Caco-2 (cell line): ENCODE measurements at regions not wholly inside any gene's neighbourhood (a gene's known extent, or its start where the extent isn't known, plus 50 kb on each side); places are given as distances from the start of the nearest gene placed in this dataset.

Source experiments
- BruUV-seq: library from RNA; stranded (reverse); fragments of 400-500 nt; replicated peaks from 2 replicates; lab custom pipeline; 2021; lab: Mats Ljungman, UMichigan
- CTCF ChIA-PET: fragments of 300-600 bp; sonication (Branson Sonifier 250); formaldehyde crosslinking; loops from one replicate; lab custom pipeline; 2022; ENCODE audit warnings: antibody characterized with exemption; lab: Charles Lee
- POLR2A ChIA-PET: fragments of 300-600 bp; sonication (Branson Sonifier 250); formaldehyde crosslinking; loops from one replicate; lab custom pipeline; 2022; ENCODE audit warnings: antibody characterized with exemption; lab: Charles Lee
- DNase-seq, 2 experiments: peaks; one replicate each; pipeline versions ENCODE4 v3.0.0 to v3.0.0-alpha.2; 2020 to 2022
- H3K27me3 ChIP-seq: replicated peaks from 2 replicates; pipeline ENCODE4 v1.6.0; 2011; ENCODE audit warnings: low read length; ENCODE audit not compliant: control insufficient read depth, insufficient read depth
- H3K36me3 ChIP-seq: 2 replicates; pipeline ENCODE4 v1.5.1; 2011; ENCODE audit warnings: low read length; ENCODE audit not compliant: control insufficient read depth, insufficient read depth
- H3K4me1 ChIP-seq: fragments of 250-450 bp; sonication (Bioruptor Pico); 2 replicates; pipeline ENCODE4 v1.5.1; 2020; ENCODE audit warnings: mild to moderate bottlenecking
- H3K4me3 ChIP-seq: 2 replicates; pipeline ENCODE4 v1.5.1; 2011; ENCODE audit warnings: low read depth, mild to moderate bottlenecking, control low read depth, low read length
- H3K9me3 ChIP-seq: fragments of 250-450 bp; sonication (Bioruptor Pico); 2 replicates; pipeline ENCODE4 v1.5.1; 2020; ENCODE audit warnings: mild to moderate bottlenecking, moderate library complexity
- H3K27ac Mint-ChIP-seq: one replicate; pipeline ENCODE4 v1.8.0; 2022; ENCODE audit warnings: mixed read lengths; ENCODE audit not compliant: unreplicated experiment
- H3K27me3 Mint-ChIP-seq: one replicate; pipeline ENCODE4 v1.8.0; 2022; ENCODE audit warnings: mixed read lengths; ENCODE audit not compliant: insufficient read depth, unreplicated experiment
- H3K36me3 Mint-ChIP-seq: one replicate; pipeline ENCODE4 v1.8.0; 2022; ENCODE audit warnings: mild to moderate bottlenecking, mixed read lengths; ENCODE audit not compliant: insufficient read depth, unreplicated experiment
- H3K4me1 Mint-ChIP-seq: one replicate; pipeline ENCODE4 v1.8.0; 2022; ENCODE audit warnings: low read depth, mixed read lengths; ENCODE audit not compliant: unreplicated experiment
- H3K4me3 Mint-ChIP-seq: one replicate; pipeline ENCODE4 v1.8.0; 2022; ENCODE audit warnings: mild to moderate bottlenecking, moderate library complexity, mixed read lengths; ENCODE audit not compliant: unreplicated experiment
- H3K9me3 Mint-ChIP-seq: one replicate; pipeline ENCODE4 v1.8.0; 2022; ENCODE audit warnings: mixed read lengths; ENCODE audit not compliant: unreplicated experiment
- intact Hi-C: fragments of 100-400 bp; cut with micrococcal nuclease; formaldehyde crosslinking; loops from one replicate; pipeline ENCODE4 v1.10.0; 2022; ENCODE audit not compliant: unreplicated experiment
- TF ChIP-seq, protein P1 (sequence below), 2 experiments: fragments of 200-600 bp in 1 of 2; IDR thresholded peaks; 1 replicate in 1 of 2; 2 replicates in 1 of 2; pipeline versions ENCODE4 v1.5.1 to v1.8.0; 2011 to 2022; ENCODE audit warnings: antibody characterized with exemption in 1 of 2, control low read depth in 1 of 2, inconsistent platforms in 1 of 2, low read depth in 1 of 2, low read length in 1 of 2, mild to moderate bottlenecking in 1 of 2, moderate library complexity in 1 of 2; ENCODE audit not compliant: insufficient read depth in 1 of 2, severe bottlenecking in 1 of 2, unreplicated experiment in 1 of 2

- H3K27ac Mint-ChIP-seq: no peak overlapping the region
Observed at GRCh38 chr7:101746314-101746713, 71.1 kb upstream of the CUX1 start.

DNA sequence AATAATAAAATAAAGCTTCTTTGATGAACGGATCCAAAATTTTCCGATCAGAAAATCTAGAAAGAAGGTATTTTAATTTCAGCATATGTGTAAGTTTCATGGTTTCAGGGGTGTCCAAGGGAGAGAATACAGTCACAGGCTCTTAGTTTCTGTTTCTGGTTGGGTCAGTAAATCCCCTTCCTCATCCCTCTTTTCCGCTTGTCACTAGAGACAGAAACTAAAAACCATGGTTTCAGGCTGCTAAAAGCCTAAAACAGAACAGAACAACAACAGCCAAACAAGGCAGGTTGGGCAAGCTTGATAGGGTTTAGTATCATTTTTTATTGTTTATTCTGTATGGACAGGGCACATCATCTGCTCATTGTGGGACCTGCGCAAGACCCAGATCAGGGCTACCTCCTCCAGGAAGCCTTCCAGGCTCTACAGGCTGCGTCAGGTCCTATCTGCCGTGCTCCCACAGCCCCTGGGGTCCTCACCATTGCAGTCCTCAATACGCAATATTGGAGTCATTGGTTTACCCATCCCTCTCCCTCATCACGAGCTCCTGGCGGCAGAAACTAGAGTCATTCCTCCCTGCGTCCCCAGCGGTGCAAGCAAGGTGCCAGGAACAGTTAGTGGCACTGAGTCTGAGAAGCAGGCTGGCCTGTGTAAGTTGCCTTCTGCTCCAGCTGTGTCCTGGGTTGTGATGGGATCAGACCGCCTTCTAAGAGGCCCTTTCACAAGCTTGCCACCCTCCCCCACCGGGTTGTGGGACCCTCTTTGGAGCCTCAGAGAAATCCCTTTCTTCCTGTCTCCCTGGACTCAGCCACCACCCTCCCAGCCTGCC, 70.2 kb upstream of the CUX1 start:
- Histone ChIP-seq H3K4me1 (peaks cover 4% of the 10 kb centered on the region; the same call in 1 of the 2 replicates), H3K27me3 (no peaks in the 10 kb centered on the region), H3K9me3 (no peaks in the 10 kb centered on the region; the same call in 1 of the 2 replicates), H3K36me3 (no peaks in the 10 kb centered on the region), H3K4me3 (no peak overlapping the region)
- Mint-ChIP-seq H3K27ac (no peak overlapping the region), H3K36me3 (no peaks in the 10 kb centered on the region), H3K9me3 (no peaks in the 10 kb centered on the region), H3K27me3 (no peaks in the 10 kb centered on the region), H3K4me1 (no peaks in the 10 kb centered on the region), H3K4me3 (no peak overlapping the region)
- no peak for DNase-seq
- TF ChIP-seq, protein P1, sequence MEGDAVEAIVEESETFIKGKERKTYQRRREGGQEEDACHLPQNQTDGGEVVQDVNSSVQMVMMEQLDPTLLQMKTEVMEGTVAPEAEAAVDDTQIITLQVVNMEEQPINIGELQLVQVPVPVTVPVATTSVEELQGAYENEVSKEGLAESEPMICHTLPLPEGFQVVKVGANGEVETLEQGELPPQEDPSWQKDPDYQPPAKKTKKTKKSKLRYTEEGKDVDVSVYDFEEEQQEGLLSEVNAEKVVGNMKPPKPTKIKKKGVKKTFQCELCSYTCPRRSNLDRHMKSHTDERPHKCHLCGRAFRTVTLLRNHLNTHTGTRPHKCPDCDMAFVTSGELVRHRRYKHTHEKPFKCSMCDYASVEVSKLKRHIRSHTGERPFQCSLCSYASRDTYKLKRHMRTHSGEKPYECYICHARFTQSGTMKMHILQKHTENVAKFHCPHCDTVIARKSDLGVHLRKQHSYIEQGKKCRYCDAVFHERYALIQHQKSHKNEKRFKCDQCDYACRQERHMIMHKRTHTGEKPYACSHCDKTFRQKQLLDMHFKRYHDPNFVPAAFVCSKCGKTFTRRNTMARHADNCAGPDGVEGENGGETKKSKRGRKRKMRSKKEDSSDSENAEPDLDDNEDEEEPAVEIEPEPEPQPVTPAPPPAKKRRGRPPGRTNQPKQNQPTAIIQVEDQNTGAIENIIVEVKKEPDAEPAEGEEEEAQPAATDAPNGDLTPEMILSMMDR (IDR thresholded peaks at IDR 0.05; ENCODE audit: insufficient read depth in 1 of 2, low read depth in 1 of 2, low read length in 1 of 2, severe bottlenecking in 1 of 2, unreplicated experiment in 1 of 2): no peak
- CTCF ChIA-PET: interaction anchor here (0.6 kb wide), 1 partner anchor 686 kb away, joined by 5 read pairs; no protein-coding TSS in a partner anchor
- intact Hi-C loops: no loop called here
- no TSS peak for BruUV-seq
- POLR2A ChIA-PET: no interaction called here

More at GRCh38 chr7:101746314-101746713, 71.1 kb upstream of the CUX1 start:
- Mint-ChIP-seq H3K27me3 (no peaks in the 10 kb centered on the region), H3K36me3 (no peaks in the 10 kb centered on the region), H3K9me3 (no peaks in the 10 kb centered on the region), H3K4me3 (no peak overlapping the region), H3K4me1 (no peaks in the 10 kb centered on the region)
- TF ChIP-seq, protein P1 (IDR thresholded peaks at IDR 0.05; ENCODE audit: insufficient read depth in 1 of 2, low read depth in 1 of 2, low read length in 1 of 2, severe bottlenecking in 1 of 2, unreplicated experiment in 1 of 2): no peak
- H3K36me3 ChIP-seq: no peaks in the 10 kb centered on the region
- intact Hi-C loops: no loop called here
- H3K9me3 ChIP-seq: no peaks in the 10 kb centered on the region
- no peaks in the 10 kb centered on the region for H3K27me3 ChIP-seq
- BruUV-seq: no TSS peak
- peaks cover 4% of the 10 kb centered on the region; the same call in 1 of the 2 replicates for H3K4me1 ChIP-seq
- no peak for DNase-seq
- no peak overlapping the region for H3K4me3 ChIP-seq
- CTCF ChIA-PET: no interaction called here
- POLR2A ChIA-PET: no interaction called here

- ChIA-PET CTCF (no interaction called here), POLR2A (no interaction called here)
- no peaks in the 10 kb centered on the region for H3K9me3 Mint-ChIP-seq
- no peak for DNase-seq
- H3K27me3 ChIP-seq: no peaks in the 10 kb centered on the region
- H3K27me3 Mint-ChIP-seq: no peaks in the 10 kb centered on the region
- no peaks in the 10 kb centered on the region for H3K36me3 ChIP-seq
- intact Hi-C loops: no loop called here
- no TSS peak for BruUV-seq
- no peaks in the 10 kb centered on the region for H3K36me3 Mint-ChIP-seq
- H3K4me1 ChIP-seq: peaks cover 4% of the 10 kb centered on the region; the same call in 1 of the 2 replicates
- no peak overlapping the region for H3K4me3 Mint-ChIP-seq
- no peak overlapping the region for H3K27ac Mint-ChIP-seq
- H3K4me1 Mint-ChIP-seq: no peaks in the 10 kb centered on the region
- H3K4me3 ChIP-seq: no peak overlapping the region
- H3K9me3 ChIP-seq: no peaks in the 10 kb centered on the region; the same call in 1 of the 2 replicates
- TF ChIP-seq, protein P1 (IDR thresholded peaks at IDR 0.05; ENCODE audit: insufficient read depth in 1 of 2, low read depth in 1 of 2, low read length in 1 of 2, severe bottlenecking in 1 of 2, unreplicated experiment in 1 of 2): no peak
Observed at GRCh38 chr7:101747879-101748345, 69.5 kb upstream of the CUX1 start.
